ENCODE measurements at regions not wholly inside any gene's neighbourhood (a gene's known extent, or its start where the extent isn't known, plus 50 kb on each side); places are given as distances from the start of the nearest gene placed in this dataset.

GRCh38 chr22:26789951-26790350, 132.6 kb downstream of the MIAT start:
- H3K56ac ChIP-seq (ENCODE audit: low read length): no peak overlapping the region
- no peak for DNase-seq
- no CpG with 5 or more reads among the region's 6 CpGs for WGBS (ENCODE audit: extremely low coverage, insufficient coverage, low lambda C conversion rate)

GRCh38 chr22:26792522-26792921, 135.1 kb downstream of the MIAT start:
- no peak overlapping the region for H3K27ac ChIP-seq (ENCODE audit: low read depth, low read length)
- H2AK5ac ChIP-seq (ENCODE audit: low read length): no peak overlapping the region
- H3K79me1 ChIP-seq (ENCODE audit: low read length): no peaks in the 10 kb centered on the region
- no peak overlapping the region for H2BK15ac ChIP-seq (replicated peaks; ENCODE audit: low read depth)
- H3K23ac ChIP-seq (ENCODE audit: low read length): no peak overlapping the region
- no peak overlapping the region for H3K4me2 ChIP-seq (ENCODE audit: low read length)
- no peaks in the 10 kb centered on the region for H3K4me1 ChIP-seq (ENCODE audit: control insufficient read depth, low read depth, low read length)
- H3K18ac ChIP-seq (ENCODE audit: low read length): no peak overlapping the region
- no peaks in the 10 kb centered on the region for H3K36me3 ChIP-seq (ENCODE audit: control insufficient read depth, insufficient read depth, low read length)
- no peak for DNase-seq
- no peak overlapping the region for H3K56ac ChIP-seq (ENCODE audit: low read length)
- no peaks in the 10 kb centered on the region for H3K79me2 ChIP-seq (ENCODE audit: control insufficient read depth, insufficient read depth, low read length)
- H4K5ac ChIP-seq (ENCODE audit: low read length): no peak overlapping the region
- no peaks in the 10 kb centered on the region for H3K27me3 ChIP-seq (ENCODE audit: insufficient read depth, low read length, poor library complexity)
- no CpG with 5 or more reads among the region's 8 CpGs for WGBS (ENCODE audit: extremely low coverage, insufficient coverage, low lambda C conversion rate)
- no peak overlapping the region for H2BK120ac ChIP-seq (ENCODE audit: low read depth, low read length)
- H3K4me3 ChIP-seq (ENCODE audit: low read length): no peak overlapping the region
- no peak overlapping the region for H4K8ac ChIP-seq (ENCODE audit: low read depth, low read length)
- no peak overlapping the region for H3K4ac ChIP-seq (ENCODE audit: low read depth, low read length)
- H2BK5ac ChIP-seq (ENCODE audit: low read length): no peak overlapping the region
- no peak overlapping the region for H3K9ac ChIP-seq (ENCODE audit: low read length)

More at GRCh38 chr22:26789951-26790350, 132.6 kb downstream of the MIAT start:
- Histone ChIP-seq H2AK5ac (ENCODE audit: low read length) (no peak overlapping the region), H3K9ac (ENCODE audit: low read length) (no peak overlapping the region), H4K5ac (ENCODE audit: low read length) (no peak overlapping the region), H3K79me2 (ENCODE audit: control insufficient read depth, insufficient read depth, low read length) (no peaks in the 10 kb centered on the region), H2BK15ac (replicated peaks; ENCODE audit: low read depth) (no peak overlapping the region), H3K4me3 (ENCODE audit: low read length) (no peak overlapping the region), H3K4ac (ENCODE audit: low read depth, low read length) (no peak overlapping the region), H3K36me3 (ENCODE audit: control insufficient read depth, insufficient read depth, low read length) (no peaks in the 10 kb centered on the region), H3K18ac (ENCODE audit: low read length) (no peak overlapping the region), H4K8ac (ENCODE audit: low read depth, low read length) (no peak overlapping the region), H3K4me2 (ENCODE audit: low read length) (no peak overlapping the region), H3K79me1 (ENCODE audit: low read length) (no peaks in the 10 kb centered on the region), H3K23ac (ENCODE audit: low read length) (no peak overlapping the region), H2BK120ac (ENCODE audit: low read depth, low read length) (no peak overlapping the region), H2BK5ac (ENCODE audit: low read length) (no peak overlapping the region), H3K27me3 (ENCODE audit: insufficient read depth, low read length, poor library complexity) (no peaks in the 10 kb centered on the region), H3K4me1 (ENCODE audit: control insufficient read depth, low read depth, low read length) (no peaks in the 10 kb centered on the region), H3K27ac (ENCODE audit: low read depth, low read length) (no peak overlapping the region)

- Histone ChIP-seq H2BK5ac (ENCODE audit: low read length) (no peak overlapping the region), H3K79me1 (ENCODE audit: low read length) (no peaks in the 10 kb centered on the region), H2BK15ac (replicated peaks; ENCODE audit: low read depth) (no peak overlapping the region), H4K5ac (ENCODE audit: low read length) (no peak overlapping the region), H3K23ac (ENCODE audit: low read length) (no peak overlapping the region), H3K4me3 (ENCODE audit: low read length) (no peak overlapping the region), H3K79me2 (ENCODE audit: control insufficient read depth, insufficient read depth, low read length) (no peaks in the 10 kb centered on the region), H2BK120ac (ENCODE audit: low read depth, low read length) (no peak overlapping the region), H3K27ac (ENCODE audit: low read depth, low read length) (no peak overlapping the region), H3K4me2 (ENCODE audit: low read length) (no peak overlapping the region), H3K9ac (ENCODE audit: low read length) (no peak overlapping the region), H3K4ac (ENCODE audit: low read depth, low read length) (no peak overlapping the region), H3K27me3 (ENCODE audit: insufficient read depth, low read length, poor library complexity) (no peaks in the 10 kb centered on the region), H4K8ac (ENCODE audit: low read depth, low read length) (no peak overlapping the region), H3K36me3 (ENCODE audit: control insufficient read depth, insufficient read depth, low read length) (no peaks in the 10 kb centered on the region), H3K56ac (ENCODE audit: low read length) (no peak overlapping the region), H2AK5ac (ENCODE audit: low read length) (no peak overlapping the region), H3K4me1 (ENCODE audit: control insufficient read depth, low read depth, low read length) (no peaks in the 10 kb centered on the region), H3K18ac (ENCODE audit: low read length) (no peak overlapping the region)
- no CpG with 5 or more reads among the region's 12 CpGs for WGBS (ENCODE audit: extremely low coverage, insufficient coverage, low lambda C conversion rate)
- no peak for DNase-seq
Observed at GRCh38 chr22:26796785-26797184, 139.4 kb downstream of the MIAT start.

- Histone ChIP-seq H3K4me2 (ENCODE audit: low read length) (no peak overlapping the region), H3K27ac (ENCODE audit: low read depth, low read length) (no peak overlapping the region), H3K9ac (ENCODE audit: low read length) (no peak overlapping the region), H3K4me3 (ENCODE audit: low read length) (no peak overlapping the region), H3K79me1 (ENCODE audit: low read length) (no peaks in the 10 kb centered on the region), H2BK15ac (replicated peaks; ENCODE audit: low read depth) (no peak overlapping the region), H3K27me3 (ENCODE audit: insufficient read depth, low read length, poor library complexity) (no peaks in the 10 kb centered on the region), H3K18ac (ENCODE audit: low read length) (no peak overlapping the region), H3K23ac (ENCODE audit: low read length) (no peak overlapping the region), H4K5ac (ENCODE audit: low read length) (no peak overlapping the region), H3K36me3 (ENCODE audit: control insufficient read depth, insufficient read depth, low read length) (no peaks in the 10 kb centered on the region), H2BK5ac (ENCODE audit: low read length) (no peak overlapping the region), H3K79me2 (ENCODE audit: control insufficient read depth, insufficient read depth, low read length) (no peaks in the 10 kb centered on the region), H4K8ac (ENCODE audit: low read depth, low read length) (no peak overlapping the region), H2AK5ac (ENCODE audit: low read length) (no peak overlapping the region), H2BK120ac (ENCODE audit: low read depth, low read length) (no peak overlapping the region), H3K4ac (ENCODE audit: low read depth, low read length) (no peak overlapping the region), H3K56ac (ENCODE audit: low read length) (no peak overlapping the region), H3K4me1 (ENCODE audit: control insufficient read depth, low read depth, low read length) (no peaks in the 10 kb centered on the region)
- peak; percentile 52 for DNase-seq
- WGBS (ENCODE audit: extremely low coverage, insufficient coverage, low lambda C conversion rate): no CpG with 5 or more reads among the region's 8 CpGs
Observed at GRCh38 chr22:26797910-26798309, 140.5 kb downstream of the MIAT start.

- no peak overlapping the region for H3K27ac ChIP-seq (ENCODE audit: low read depth, low read length)
- H4K5ac ChIP-seq (ENCODE audit: low read length): no peak overlapping the region
- H3K4me3 ChIP-seq (ENCODE audit: low read length): no peak overlapping the region
- H3K79me1 ChIP-seq (ENCODE audit: low read length): no peaks in the 10 kb centered on the region
- H3K79me2 ChIP-seq (ENCODE audit: control insufficient read depth, insufficient read depth, low read length): no peaks in the 10 kb centered on the region
- H2AK5ac ChIP-seq (ENCODE audit: low read length): no peak overlapping the region
- H3K4me1 ChIP-seq (ENCODE audit: control insufficient read depth, low read depth, low read length): no peaks in the 10 kb centered on the region
- no peak overlapping the region for H3K4ac ChIP-seq (ENCODE audit: low read depth, low read length)
- no peak for DNase-seq
- no peak overlapping the region for H3K9ac ChIP-seq (ENCODE audit: low read length)
- H3K56ac ChIP-seq (ENCODE audit: low read length): no peak overlapping the region
- H2BK120ac ChIP-seq (ENCODE audit: low read depth, low read length): no peak overlapping the region
- no peak overlapping the region for H2BK15ac ChIP-seq (replicated peaks; ENCODE audit: low read depth)
- no peak overlapping the region for H3K23ac ChIP-seq (ENCODE audit: low read length)
- H2BK5ac ChIP-seq (ENCODE audit: low read length): no peak overlapping the region
- WGBS (ENCODE audit: extremely low coverage, insufficient coverage, low lambda C conversion rate): no CpG with 5 or more reads among the region's 19 CpGs
- H4K8ac ChIP-seq (ENCODE audit: low read depth, low read length): no peak overlapping the region
- no peak overlapping the region for H3K4me2 ChIP-seq (ENCODE audit: low read length)
- H3K27me3 ChIP-seq (ENCODE audit: insufficient read depth, low read length, poor library complexity): no peaks in the 10 kb centered on the region
- H3K18ac ChIP-seq (ENCODE audit: low read length): no peak overlapping the region
- no peaks in the 10 kb centered on the region for H3K36me3 ChIP-seq (ENCODE audit: control insufficient read depth, insufficient read depth, low read length)
Observed at GRCh38 chr22:26798462-26799065, 141.2 kb downstream of the MIAT start.

GRCh38 chr22:26800858-26801257, 143.5 kb downstream of the MIAT start:
- H3K27me3 ChIP-seq (ENCODE audit: insufficient read depth, low read length, poor library complexity): no peaks in the 10 kb centered on the region
- no peaks in the 10 kb centered on the region for H3K79me2 ChIP-seq (ENCODE audit: control insufficient read depth, insufficient read depth, low read length)
- no peaks in the 10 kb centered on the region for H3K79me1 ChIP-seq (ENCODE audit: low read length)
- no peak overlapping the region for H3K4ac ChIP-seq (ENCODE audit: low read depth, low read length)
- no peak overlapping the region for H3K4me2 ChIP-seq (ENCODE audit: low read length)
- no peak overlapping the region for H2BK120ac ChIP-seq (ENCODE audit: low read depth, low read length)
- peak; percentile 73 for DNase-seq
- H2BK15ac ChIP-seq (replicated peaks; ENCODE audit: low read depth): no peak overlapping the region
- H3K4me1 ChIP-seq (ENCODE audit: control insufficient read depth, low read depth, low read length): no peaks in the 10 kb centered on the region
- no peak overlapping the region for H3K23ac ChIP-seq (ENCODE audit: low read length)
- no peak overlapping the region for H3K4me3 ChIP-seq (ENCODE audit: low read length)
- no CpG with 5 or more reads among the region's 7 CpGs for WGBS (ENCODE audit: extremely low coverage, insufficient coverage, low lambda C conversion rate)
- no peak overlapping the region for H2AK5ac ChIP-seq (ENCODE audit: low read length)
- H3K27ac ChIP-seq (ENCODE audit: low read depth, low read length): no peak overlapping the region
- no peak overlapping the region for H3K9ac ChIP-seq (ENCODE audit: low read length)
- H4K8ac ChIP-seq (ENCODE audit: low read depth, low read length): no peak overlapping the region
- no peak overlapping the region for H4K5ac ChIP-seq (ENCODE audit: low read length)
- H2BK5ac ChIP-seq (ENCODE audit: low read length): no peak overlapping the region
- H3K18ac ChIP-seq (ENCODE audit: low read length): no peak overlapping the region
- no peaks in the 10 kb centered on the region for H3K36me3 ChIP-seq (ENCODE audit: control insufficient read depth, insufficient read depth, low read length)
- no peak overlapping the region for H3K56ac ChIP-seq (ENCODE audit: low read length)

Data from mesendoderm (in vitro differentiated cells).